Natural killer cell (primary cell): ENCODE measurements at regions not wholly inside any gene's neighbourhood (a gene's known extent, or its start where the extent isn't known, plus 50 kb on each side); places are given as distances from the start of the nearest gene placed in this dataset.

Experiments
- ATAC-seq, 3 donors: fragments of 150-1000 bp in 2 of 3; fragments of 200-7000 bp in 1 of 3; cut with Tn5 transposase; 1 replicate in 1 of 3; 2 replicates in 2 of 3; pipeline ENCODE4 v1.10.0; 2021; ENCODE audit warnings: mild to moderate bottlenecking in 2 of 3, moderate library complexity in 2 of 3
- DNase-seq, 2 donors: peaks; one replicate each; pipeline versions ENCODE4 v3.0.0 to v3.0.0-alpha.2; 2013 to 2021; ENCODE audit warnings: mixed read lengths in 1 of 2
- H3K27ac ChIP-seq: one replicate; pipeline ENCODE4 v1.5.1; 2013; ENCODE audit warnings: mild to moderate bottlenecking, low read length
- H3K27me3 ChIP-seq: one replicate; pipeline ENCODE4 v1.6.1; 2013; ENCODE audit warnings: low read length; ENCODE audit not compliant: control insufficient read depth, insufficient read depth
- H3K36me3 ChIP-seq: one replicate; pipeline ENCODE4 v1.6.1; 2013; ENCODE audit warnings: low read length; ENCODE audit not compliant: control insufficient read depth, insufficient read depth
- H3K4me1 ChIP-seq: one replicate; pipeline ENCODE4 v1.6.1; 2013; ENCODE audit warnings: low read length; ENCODE audit not compliant: control insufficient read depth, insufficient read depth
- H3K4me3 ChIP-seq: one replicate; pipeline ENCODE4 v1.5.1; 2013; ENCODE audit warnings: low read length
- H3K9me3 ChIP-seq: one replicate; pipeline ENCODE4 v1.6.1; 2013; ENCODE audit warnings: low read length; ENCODE audit not compliant: control insufficient read depth, insufficient read depth
- H3K27ac Mint-ChIP-seq, 2 donors: one replicate each; pipeline ENCODE4 v1.8.0; 2022; ENCODE audit warnings: mild to moderate bottlenecking in 2 of 2, mixed read lengths in 2 of 2, moderate library complexity in 1 of 2
- H3K27me3 Mint-ChIP-seq, 2 donors: one replicate each; pipeline ENCODE4 v1.8.0; 2022; ENCODE audit warnings: low read depth in 2 of 2, mixed read lengths in 2 of 2
- H3K36me3 Mint-ChIP-seq: one replicate; pipeline ENCODE4 v1.8.0; 2022; ENCODE audit warnings: mixed read lengths
- H3K4me1 Mint-ChIP-seq, 2 donors: one replicate each; pipeline ENCODE4 v1.8.0; 2022; ENCODE audit warnings: mixed read lengths in 2 of 2
- H3K4me3 Mint-ChIP-seq: one replicate; pipeline ENCODE4 v1.8.0; 2022; ENCODE audit warnings: mild to moderate bottlenecking, moderate library complexity, mixed read lengths
- H3K9me3 Mint-ChIP-seq, 2 donors: one replicate each; pipeline ENCODE4 v1.8.0; 2022; ENCODE audit warnings: mixed read lengths in 2 of 2
- WGBS: methylation state at CpG from one replicate; pipeline ENCODE4 v1.1.7; 2013; ENCODE audit warnings: missing lambda C conversion rate; ENCODE audit not compliant: insufficient coverage; 5-methylcytosine and 5-hydroxymethylcytosine counted together
- intact Hi-C: fragments of 100-400 bp; cut with micrococcal nuclease; formaldehyde crosslinking; loops from one replicate; pipeline ENCODE4 v1.14.2; 2022
- TF ChIP-seq, protein P1 (sequence below): fragments of 200-600 bp; IDR thresholded peaks from one replicate; pipeline ENCODE4 v1.8.0; 2022; ENCODE audit warnings: antibody characterized with exemption

DNA sequence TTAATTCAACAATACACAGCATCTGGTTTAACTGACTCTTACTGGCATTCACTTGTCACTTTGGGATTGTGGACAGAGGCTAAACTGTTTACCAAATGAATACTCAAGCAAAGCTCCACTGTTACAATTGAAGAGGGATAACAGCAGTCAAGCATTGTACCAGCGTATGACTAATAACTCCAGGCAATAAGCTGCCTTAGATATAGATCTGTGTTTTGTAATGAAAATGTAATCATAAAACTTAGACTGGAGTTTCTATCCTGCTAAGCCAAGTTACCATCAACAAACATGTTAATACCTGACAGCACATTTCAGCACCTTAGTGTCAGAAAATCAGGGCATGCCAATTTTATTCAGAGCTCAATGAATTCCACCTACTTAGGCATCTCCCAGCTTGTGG, 889.5 kb downstream of the EPHA4 start:
- WGBS: 100% methylated on average over 1 of the region's 1 CpG
- TF ChIP-seq, protein P1, sequence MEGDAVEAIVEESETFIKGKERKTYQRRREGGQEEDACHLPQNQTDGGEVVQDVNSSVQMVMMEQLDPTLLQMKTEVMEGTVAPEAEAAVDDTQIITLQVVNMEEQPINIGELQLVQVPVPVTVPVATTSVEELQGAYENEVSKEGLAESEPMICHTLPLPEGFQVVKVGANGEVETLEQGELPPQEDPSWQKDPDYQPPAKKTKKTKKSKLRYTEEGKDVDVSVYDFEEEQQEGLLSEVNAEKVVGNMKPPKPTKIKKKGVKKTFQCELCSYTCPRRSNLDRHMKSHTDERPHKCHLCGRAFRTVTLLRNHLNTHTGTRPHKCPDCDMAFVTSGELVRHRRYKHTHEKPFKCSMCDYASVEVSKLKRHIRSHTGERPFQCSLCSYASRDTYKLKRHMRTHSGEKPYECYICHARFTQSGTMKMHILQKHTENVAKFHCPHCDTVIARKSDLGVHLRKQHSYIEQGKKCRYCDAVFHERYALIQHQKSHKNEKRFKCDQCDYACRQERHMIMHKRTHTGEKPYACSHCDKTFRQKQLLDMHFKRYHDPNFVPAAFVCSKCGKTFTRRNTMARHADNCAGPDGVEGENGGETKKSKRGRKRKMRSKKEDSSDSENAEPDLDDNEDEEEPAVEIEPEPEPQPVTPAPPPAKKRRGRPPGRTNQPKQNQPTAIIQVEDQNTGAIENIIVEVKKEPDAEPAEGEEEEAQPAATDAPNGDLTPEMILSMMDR: no peak
- DNase-seq (no peak), ATAC-seq (no peak)
- Mint-ChIP-seq H3K27me3 (peaks cover 15 to 28% of the 10 kb centered on the region in 2 donors), H3K4me3 (no peak overlapping the region), H3K27ac (no peak overlapping the region), H3K36me3 (no peaks in the 10 kb centered on the region), H3K4me1 (no peaks in the 10 kb centered on the region), H3K9me3 (no peaks in the 10 kb centered on the region)
- H3K4me1 ChIP-seq: no peaks in the 10 kb centered on the region
- H3K27ac ChIP-seq: no peak overlapping the region
- H3K4me3 ChIP-seq: no peak overlapping the region
- no peaks in the 10 kb centered on the region for H3K27me3 ChIP-seq
- H3K9me3 ChIP-seq: no peaks in the 10 kb centered on the region
- intact Hi-C loops: no loop called here
- no peaks in the 10 kb centered on the region for H3K36me3 ChIP-seq

- Mint-ChIP-seq H3K36me3 (no peaks in the 10 kb centered on the region), H3K27ac (no peak overlapping the region), H3K4me3 (no peak overlapping the region), H3K4me1 (no peaks in the 10 kb centered on the region), H3K27me3 (peaks cover 16 to 28% of the 10 kb centered on the region in 2 donors), H3K9me3 (no peaks in the 10 kb centered on the region)
- Histone ChIP-seq H3K27me3 (no peaks in the 10 kb centered on the region), H3K36me3 (no peaks in the 10 kb centered on the region), H3K9me3 (no peaks in the 10 kb centered on the region), H3K4me3 (no peak overlapping the region), H3K27ac (no peak overlapping the region), H3K4me1 (no peaks in the 10 kb centered on the region)
- WGBS: 60% methylated on average over 5 of the region's 6 CpGs
- intact Hi-C loops: no loop called here
- ATAC-seq: no peak
- TF ChIP-seq, protein P1: no peak
- DNase-seq: no peak
These were observed 888.0 kb downstream of the EPHA4 start for GRCh38 chr2:220684099-220684498.

GRCh38 chr2:220687231-220687843, 884.8 kb downstream of the EPHA4 start:
- WGBS: 62% methylated on average over 12 of the region's 15 CpGs
- intact Hi-C loops: loop anchor here (5.0 kb wide), 1 partner anchor 1925 kb away; no protein-coding TSS in a partner anchor

More at GRCh38 chr2:220687231-220687843, 884.8 kb downstream of the EPHA4 start:
- H3K27me3 ChIP-seq: no peaks in the 10 kb centered on the region
- peak; percentile 78 to 97 (median 96) for ATAC-seq
- DNase-seq: peak; percentile 47 to 74
- TF ChIP-seq, protein P1: peak; percentile 79
- H3K36me3 ChIP-seq: no peaks in the 10 kb centered on the region
- no peak overlapping the region for H3K4me3 ChIP-seq
- Mint-ChIP-seq H3K27me3 (peaks cover 22 to 28% of the 10 kb centered on the region in 2 donors), H3K4me1 (no peaks in the 10 kb centered on the region), H3K4me3 (no peak overlapping the region), H3K9me3 (no peaks in the 10 kb centered on the region), H3K36me3 (no peaks in the 10 kb centered on the region), H3K27ac (no peak overlapping the region)
- H3K9me3 ChIP-seq: no peaks in the 10 kb centered on the region
- no peaks in the 10 kb centered on the region for H3K4me1 ChIP-seq
- no peak overlapping the region for H3K27ac ChIP-seq
